H4 (cell line): ENCODE measurements at regions not wholly inside any gene's neighbourhood (a gene's known extent, or its start where the extent isn't known, plus 50 kb on each side); places are given as distances from the start of the nearest gene placed in this dataset.
A peak's percentile ranks its signal among the peaks of the same experiment; 100 is the strongest.

Experiments used
- DNase-seq: peaks from one replicate; pipeline ENCODE4 v3.0.0-alpha.2; 2015; ENCODE audit warnings: low spot score

DNA sequence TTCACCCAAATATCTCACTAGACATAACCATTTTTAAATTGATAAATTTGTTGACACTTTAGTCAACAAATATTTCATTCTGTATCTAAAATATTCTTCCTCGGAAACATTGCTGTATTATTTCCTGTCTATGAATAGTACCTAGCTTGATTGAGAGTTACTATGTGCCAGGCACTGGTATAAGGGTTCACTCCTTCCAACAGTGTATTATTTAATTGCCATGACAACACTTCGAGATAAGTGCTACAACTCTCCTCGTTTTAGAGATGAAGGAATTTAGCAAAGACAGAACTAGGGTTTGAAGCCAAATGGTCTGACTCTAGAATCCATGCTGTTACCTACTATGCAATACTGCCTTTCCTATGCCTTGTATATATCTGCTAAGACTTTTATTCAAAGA, 287.2 kb downstream of the YTHDC2 start:
- no peak for DNase-seq

DNA sequence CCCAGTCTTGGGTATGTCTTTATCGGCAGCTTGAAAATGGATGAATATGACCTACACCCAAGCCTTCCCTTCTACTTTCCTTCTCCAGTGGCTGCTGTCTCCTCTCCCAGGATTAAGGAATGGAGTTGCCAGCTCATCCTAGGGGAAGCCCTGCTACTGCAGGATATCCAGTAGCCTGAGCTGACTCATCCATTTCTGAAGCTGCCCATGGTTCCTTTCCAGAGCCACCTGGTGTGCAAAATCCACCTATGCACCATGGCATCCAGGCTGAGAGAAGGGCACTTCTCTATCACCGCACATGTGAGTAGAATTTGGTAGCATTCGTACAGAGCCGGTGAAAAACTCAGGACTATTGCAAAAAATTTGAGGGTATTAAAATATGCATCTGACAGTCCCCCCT, 290.8 kb downstream of the YTHDC2 start:
- DNase-seq = peak; percentile 21

DNA sequence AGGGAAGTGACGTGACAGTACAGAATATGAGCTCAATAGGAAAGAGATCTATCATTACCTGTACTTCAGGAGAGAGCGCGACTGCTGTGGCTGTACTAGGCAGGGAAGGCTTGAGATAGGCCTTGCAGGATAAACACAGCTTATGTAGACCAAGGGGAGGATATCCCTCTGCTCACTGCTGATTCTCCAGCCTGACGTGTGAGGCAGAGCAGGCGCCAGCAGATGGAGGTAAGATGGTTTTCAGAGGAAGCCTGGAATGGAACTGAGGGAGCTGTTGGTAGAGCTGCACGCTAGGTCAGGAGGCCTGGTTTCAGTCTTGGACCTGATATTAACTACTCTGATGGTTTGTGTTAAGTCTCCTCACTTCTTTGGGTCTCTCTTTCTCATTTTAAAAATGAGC, 291.4 kb downstream of the YTHDC2 start:
- no peak for DNase-seq

DNA sequence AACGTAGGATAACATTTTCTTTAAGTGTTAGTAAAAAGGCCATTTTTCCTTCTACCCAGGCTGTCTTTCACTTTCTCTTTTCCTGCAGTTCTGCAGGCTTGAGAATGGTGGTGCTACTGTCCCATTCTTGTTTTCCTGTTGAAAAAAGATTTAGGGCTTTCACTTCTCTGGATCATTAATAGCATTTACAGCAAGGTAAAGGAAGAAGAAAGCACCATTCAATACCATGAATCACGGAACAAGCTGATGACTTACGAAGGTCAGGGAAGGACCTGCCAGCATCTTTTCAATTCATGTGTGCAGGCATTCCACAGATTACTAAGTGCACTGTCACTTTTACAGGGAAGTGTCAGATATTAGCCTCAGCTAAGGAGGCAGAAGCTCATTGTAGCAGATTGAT, 292.8 kb downstream of the YTHDC2 start:
- DNase-seq = peak; percentile 43

DNA sequence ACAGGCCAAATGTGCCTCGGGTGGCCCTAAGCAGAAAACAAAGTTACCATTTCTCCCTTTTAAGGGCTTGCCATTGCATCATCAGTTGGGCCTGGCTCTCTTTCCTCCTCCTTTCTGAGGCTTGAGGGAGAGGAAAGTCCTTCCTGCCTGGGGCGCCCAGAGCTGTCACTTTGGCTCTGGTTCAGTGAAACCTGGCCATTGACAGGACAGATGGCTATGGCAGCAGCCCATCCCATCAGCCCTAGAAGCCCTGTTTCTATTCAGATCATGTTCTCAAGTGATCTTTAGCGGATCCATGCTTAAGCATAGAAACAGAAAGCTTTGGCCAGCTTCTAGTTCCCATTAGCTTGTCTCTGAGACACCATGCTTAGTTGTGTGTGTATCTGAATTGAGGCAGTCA, 293.4 kb downstream of the YTHDC2 start:
- no peak for DNase-seq

DNA sequence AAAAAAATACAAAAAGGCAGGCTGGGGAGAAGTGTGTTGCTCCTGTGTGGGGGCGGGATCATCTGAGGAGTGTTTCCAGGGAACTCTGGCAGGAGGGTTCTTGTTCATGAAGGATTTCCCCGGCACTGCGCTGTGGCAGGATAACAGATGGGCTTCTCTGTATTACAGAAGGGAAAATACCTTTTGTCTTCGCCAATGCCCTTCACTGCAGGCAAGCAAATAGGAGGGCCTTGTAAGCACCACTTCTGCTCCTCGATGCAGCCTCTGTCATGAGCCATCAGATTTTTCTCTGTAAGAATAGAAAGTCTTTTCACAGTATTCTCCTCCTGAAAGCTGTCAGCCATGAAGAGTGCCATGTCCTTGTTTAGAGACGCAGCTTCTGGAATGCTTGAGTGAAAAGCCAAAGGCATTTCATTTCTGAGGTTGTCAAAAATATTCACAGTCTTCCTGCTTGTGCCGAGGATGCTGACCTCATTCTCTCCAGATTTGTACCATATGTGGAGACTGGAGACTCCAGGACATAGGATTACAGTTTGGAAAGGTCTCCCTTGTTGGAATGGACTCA, 294.0 kb downstream of the YTHDC2 start:
- DNase-seq = no peak

DNA sequence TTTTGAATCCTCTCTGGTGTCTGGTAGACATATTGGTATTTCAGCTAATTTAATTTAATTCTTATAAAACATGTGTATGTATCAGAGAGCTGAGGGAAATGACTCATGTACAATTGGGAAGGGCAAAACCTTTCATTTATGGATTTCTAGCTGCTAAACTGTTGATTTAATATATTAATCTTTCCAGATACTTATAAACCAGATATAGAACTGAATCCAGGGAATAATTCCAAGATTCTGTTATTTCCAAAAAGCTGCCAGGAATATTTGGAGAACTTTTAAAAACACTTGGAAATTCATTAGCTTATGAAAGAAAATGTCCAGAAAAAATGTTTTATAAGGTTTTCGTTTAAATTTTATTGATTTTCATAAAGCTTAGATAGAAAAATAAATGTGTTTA, 295.5 kb downstream of the YTHDC2 start:
- no peak for DNase-seq

DNA sequence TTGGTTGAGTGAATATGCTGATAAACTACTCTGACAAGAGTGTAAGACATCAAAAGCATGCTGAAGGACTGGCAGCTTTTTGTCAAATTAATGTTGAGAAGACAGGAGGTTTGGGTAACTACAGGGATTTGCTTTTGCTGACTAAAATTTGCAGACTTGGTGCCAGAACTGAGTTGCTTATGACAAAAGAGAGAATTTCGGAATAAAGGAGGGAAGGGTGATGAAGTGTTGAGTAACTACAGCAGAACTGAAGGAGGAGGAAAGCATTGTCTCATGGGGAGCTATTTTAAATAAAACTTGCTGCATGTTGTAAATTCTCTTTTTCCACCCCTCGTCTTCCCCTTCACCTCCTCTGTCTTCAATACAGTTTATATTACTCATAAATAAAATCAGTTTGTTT, 296.1 kb downstream of the YTHDC2 start:
- no peak for DNase-seq

DNA sequence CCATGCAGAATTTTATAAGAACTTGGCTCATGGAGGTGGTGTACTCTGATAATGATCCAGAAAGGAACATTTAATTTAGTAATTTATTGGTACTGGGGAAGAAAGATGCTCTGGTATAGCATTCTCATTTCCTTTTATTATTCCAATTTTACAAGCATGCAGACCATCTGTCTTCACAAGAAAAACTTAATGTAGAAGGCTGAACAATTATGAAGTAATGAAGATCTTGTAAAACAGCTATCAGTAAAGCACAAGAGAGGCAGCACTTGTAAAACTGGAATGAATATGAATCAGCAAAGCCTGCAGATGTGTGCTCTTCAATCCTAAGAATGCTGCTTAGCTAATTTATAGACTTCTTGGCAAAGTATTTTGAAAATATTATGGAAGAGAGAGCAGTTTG, 300.0 kb downstream of the YTHDC2 start:
- DNase-seq = no peak

DNA sequence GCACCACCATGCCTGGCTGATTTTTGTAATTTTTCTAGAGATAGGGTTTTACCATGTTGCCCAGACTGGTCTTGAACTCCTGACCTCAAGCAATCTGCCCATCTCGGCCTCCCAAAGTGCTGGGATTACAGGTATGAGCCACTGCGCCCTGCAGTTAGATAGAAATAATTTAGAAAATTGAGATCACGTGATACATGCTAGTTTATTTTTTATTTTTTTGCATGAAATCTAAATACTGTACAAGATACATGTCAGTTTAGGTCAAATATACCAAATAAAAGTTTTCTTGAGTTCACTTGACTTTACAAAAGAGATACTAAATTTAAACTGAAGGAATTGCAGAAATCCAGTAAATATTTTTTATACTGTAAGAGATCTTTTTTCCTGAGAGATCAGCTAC, 304.2 kb downstream of the YTHDC2 start:
- no peak for DNase-seq

DNA sequence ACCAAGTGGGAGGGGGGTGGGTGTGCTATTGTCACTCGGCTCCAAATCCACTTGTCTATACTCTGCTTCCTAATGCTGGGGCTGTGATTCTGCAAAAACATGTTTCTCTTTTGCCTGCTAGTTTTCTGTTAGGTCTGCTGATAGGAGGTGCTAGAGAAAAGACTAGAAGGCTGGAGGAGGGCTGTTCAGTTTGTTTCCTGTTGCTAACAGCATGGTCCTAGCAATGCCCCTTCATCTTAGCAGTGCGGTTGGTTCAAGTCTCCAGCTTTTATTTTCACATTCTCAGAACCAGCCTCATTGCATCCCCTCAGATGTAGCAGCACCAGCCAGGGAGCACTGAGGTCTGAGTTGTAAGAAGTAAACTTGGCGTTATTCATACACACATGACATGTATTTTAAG, 310.2 kb downstream of the YTHDC2 start:
- DNase-seq = no peak

DNA sequence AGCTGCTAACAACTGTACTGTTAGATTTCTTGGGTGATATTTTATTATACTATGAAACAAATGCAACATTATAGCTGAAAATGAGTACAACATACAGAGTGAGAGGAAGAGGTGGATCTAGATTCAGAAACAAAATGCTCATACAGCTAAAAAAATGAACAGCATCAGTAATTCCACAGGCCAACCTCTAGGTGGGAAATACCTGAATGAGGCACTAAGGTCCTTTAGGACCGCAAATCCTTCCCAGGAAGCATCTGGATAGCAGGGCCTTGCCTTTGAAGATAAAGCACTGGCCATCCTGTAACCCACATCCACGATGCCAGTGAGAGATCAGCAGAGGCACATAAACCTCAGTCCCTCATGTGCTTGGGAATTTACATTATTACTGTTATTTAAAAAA, 310.8 kb downstream of the YTHDC2 start:
- no peak for DNase-seq

DNA sequence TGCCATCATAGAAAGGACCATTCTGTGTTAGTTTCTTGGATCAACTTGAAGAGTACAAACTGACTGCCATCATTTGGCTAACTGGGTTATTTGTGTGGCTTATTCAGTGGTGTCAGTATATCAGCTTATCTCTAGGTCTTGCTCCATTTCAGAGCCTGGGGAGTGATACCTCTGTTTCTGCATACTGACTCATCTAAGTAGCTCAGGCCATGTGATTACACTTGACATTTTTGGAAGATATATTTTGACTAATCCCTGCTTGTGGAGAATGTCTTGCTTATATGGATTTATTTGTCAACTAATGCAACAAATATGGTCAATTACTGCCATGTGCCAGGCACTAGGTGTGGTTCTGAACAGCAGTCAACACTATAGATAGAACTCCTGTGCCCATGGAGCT, 311.7 kb downstream of the YTHDC2 start:
- DNase-seq = no peak

DNA sequence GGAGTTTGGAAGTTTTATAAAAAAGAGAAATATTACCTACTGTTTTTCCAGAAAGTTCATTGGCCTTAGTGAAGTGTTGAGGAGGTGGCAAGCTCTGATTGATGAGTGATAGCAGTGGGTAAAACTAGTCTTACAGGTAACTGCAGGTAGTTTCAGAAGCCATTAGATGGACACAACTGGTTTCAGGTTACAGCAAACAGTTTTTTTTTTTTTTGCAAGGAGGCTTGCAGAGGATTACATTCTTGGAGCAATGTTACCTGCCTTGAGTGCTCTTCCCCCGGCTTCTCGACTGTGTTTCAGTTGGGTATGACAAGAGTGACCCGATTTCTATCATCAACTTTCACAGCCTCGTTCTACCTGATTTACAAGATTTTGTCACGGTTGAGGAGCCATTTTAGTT, 333.4 kb downstream of the YTHDC2 start:
- DNase-seq = no peak

DNA sequence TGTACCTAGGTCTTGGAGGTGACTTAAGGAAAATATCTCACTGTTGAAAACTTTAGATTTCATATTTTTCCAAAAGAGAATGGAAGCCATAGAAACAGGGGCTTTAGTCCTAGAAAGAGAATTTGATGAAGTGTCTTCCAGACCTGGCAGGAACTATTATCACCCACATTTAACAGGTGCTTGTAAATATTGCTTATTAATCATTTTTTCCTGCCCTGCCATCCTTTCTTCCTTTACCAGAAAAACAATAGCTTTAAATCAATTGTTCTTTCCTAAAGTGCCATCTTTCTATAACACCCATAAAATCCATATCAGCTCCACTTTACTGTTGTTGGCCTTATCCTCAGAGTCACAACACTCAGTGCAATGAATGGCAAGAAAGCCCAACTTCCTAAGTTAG, 350.9 kb downstream of the YTHDC2 start:
- no peak for DNase-seq

DNA sequence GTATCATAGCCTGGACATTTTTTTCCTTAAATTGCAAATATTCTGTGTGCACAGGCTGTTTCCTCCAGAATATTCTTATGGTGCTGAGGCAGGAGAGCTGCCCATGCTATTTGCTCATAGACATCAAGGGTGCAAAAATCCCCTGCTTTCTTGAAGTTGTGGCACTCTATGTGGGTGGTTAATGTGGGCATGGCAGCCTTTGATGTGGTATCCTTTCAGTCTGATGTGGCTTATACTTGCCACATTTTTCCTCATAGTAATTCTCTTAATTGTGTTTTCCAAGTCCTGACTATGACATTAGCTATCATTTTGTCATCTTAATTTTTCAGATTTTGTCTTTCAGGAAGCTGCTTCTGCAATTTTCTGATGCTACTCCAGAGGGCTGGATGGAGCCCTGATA, 353.3 kb downstream of the YTHDC2 start:
- no peak for DNase-seq

DNA sequence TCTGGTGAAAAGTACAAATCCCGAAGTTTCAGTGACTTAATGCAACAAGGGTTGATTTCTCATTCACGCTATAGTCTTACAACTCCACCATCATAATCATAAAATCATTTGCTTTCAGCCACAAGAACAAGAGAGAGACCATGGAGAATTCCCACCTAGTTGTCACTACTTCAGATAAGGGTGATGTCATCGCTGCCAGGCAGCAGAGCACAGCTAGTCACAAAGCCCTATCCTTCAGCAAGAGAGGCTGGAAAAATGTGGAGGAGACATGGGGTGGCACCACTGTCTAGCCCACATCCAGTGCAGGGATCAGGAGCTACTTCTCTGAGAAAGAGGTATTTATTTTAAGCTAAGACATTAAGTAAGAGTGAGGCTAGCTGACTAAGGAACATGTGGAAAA, 356.1 kb downstream of the YTHDC2 start:
- no peak for DNase-seq

DNA sequence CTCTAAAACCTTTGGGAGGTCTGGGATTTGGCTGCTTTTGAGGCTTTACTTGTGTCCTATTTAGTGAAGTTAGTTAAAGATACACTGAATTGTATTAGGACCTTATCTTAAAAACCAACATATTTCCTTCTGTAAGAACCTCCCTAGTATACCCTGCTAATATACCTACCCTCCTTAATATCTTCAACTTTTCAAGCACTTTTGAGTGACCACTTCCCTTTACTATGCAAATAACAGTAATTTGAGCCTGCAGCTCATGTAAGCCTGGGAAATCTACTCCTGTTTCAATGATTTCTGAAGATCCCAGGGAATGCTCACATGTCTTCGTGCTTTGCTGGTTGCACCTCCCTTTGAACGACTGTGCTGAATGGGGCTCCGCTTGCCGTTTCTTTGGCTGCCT, 358.5 kb downstream of the YTHDC2 start:
- DNase-seq = no peak

DNA sequence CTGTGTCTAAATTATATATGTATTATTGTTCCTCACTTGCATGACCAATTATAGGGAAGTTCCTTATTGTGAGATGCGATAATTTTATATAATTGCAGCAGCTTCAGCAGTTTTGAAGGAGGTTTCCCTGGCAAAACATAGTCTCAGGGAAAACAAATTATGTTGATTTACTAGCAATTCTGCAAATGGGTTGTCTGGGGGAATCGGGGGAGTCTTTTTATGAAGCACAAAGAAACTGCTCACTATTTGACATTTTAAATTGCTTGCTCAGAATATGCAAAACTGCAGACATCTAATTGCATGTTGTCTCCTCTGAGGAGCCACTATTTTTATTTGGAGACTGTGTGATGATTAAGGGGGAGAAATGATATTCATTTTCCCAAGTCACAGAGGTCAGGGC, 361.6 kb downstream of the YTHDC2 start:
- DNase-seq = no peak

DNA sequence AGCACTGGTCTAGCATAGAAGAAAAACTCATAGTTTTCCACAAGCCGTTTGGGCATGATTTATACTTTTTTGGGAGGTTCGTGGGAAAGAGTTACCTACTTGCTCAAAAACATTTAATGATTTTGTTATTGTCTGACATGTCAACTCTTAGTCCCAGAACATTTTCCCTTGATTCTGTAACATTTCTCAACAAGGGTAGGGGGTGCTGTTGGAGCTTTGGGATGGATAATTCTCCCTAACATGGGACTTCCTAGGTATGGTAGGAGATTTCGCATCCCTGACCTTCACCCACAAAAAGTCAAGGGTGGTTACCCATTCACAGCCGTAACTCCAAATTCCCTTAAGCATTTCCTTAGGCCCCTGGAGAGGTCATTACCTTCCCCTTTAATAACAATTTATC, 378.0 kb downstream of the YTHDC2 start:
- DNase-seq = no peak

DNA sequence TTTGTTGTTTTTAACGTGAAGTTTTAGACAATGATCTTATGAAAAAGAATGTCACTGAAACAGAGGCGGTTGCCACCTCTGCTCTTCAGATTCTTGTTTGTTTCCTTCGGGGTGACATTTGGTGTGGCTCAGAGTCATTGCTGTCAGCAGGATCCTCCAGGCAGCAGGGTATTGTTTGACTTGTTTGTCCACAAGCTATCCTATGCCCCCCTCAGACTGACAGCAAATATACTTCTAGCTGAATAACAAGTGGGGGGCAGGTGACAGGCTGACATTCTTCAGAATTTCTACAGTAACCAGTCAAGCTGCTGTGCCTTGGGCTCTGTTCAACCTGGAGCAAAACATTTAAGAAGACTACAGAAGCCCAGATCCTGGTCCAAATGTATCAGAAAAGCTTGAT, 383.3 kb downstream of the YTHDC2 start:
- no peak for DNase-seq

DNA sequence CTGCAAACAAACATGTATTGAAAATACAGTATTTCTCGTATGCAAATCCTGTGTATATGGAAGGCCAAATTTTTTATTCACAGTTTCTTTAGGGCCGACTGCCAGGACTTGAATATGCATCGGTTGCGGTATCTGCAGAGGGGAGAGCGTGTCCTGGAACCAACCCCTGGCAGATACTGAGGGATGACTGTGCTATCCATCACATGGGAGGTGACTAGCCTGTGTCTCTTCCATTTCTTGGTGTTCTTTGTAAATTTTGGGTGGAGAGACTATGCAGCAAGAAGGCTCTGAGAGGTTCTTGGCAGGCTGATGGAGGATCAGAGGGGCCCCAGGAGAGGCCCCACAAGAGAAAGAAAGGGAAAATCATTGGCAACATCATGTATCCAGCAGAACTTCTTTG, 384.3 kb downstream of the YTHDC2 start:
- no peak for DNase-seq

DNA sequence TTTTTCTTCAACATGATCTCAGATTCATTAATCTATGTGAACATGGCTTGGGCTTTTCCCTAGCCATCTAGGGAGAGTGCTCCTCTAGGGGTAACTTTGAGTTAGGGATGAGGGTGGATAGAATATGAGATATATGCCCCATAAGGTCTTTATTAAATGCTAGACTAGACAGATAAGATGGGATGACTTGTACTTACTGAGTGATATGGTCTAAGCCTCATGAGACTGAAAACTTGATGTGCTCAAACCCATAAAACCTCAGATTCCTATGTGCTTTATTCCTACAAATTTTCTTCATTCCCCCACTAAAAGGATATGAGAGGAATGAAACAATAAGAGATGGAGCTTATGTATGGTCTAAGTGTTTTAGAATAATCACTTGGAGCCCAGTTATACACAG, 386.6 kb downstream of the YTHDC2 start:
- no peak for DNase-seq

DNA sequence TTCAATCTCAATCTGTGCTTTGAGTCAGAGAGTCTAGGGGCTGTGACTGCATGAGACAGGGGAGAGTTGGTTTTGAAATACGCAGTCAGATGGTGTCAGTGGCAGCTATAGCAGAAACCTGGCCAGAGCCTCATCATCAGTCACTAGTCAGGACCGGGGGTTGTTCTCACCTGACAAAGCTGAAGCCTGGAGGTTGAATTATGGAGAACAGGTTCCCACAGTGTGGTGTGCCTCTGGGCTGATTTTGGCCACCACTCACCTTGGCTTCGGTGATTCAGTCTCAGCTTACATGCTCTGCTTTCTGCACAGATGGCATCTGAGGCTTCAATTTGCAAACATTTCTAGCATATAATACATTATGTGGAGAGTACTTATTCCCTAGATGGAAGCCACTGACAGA, 387.3 kb downstream of the YTHDC2 start:
- no peak for DNase-seq

DNA sequence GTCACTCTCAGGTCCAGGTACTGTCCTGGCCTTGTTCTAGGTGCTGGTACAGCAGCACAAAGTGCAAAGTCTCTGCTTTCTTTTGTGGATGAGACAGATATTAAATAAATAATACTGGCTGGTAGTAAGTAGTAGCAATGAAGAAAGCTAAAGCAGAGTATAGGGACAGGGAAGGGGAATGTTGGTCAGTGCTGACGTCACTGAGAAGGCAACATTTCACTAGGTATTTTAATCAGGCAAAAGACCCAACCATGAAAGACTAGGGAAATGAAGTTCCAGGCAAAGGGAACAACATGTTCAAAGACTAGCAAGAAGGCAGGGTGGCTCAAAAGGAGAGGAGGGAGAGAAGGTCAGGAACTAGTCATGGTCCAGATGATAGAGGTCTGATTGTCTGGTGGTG, 388.2 kb downstream of the YTHDC2 start:
- no peak for DNase-seq
